ENCODE measurements at regions not wholly inside any gene's neighbourhood (a gene's known extent, or its start where the extent isn't known, plus 50 kb on each side); places are given as distances from the start of the nearest gene placed in this dataset.
"Not testable (repeated sequence)": the region's sequence is repeated elsewhere in the genome, so short reads cannot be mapped to it uniquely, and the experiment has no call there.

GRCh38 chr4:126762663-126763247 lies 870.0 kb upstream of the INTU start:
- peak in 1 of 2 donors; percentile 14 for DNase-seq (ENCODE audit: low read depth in 2 of 2)

DNA sequence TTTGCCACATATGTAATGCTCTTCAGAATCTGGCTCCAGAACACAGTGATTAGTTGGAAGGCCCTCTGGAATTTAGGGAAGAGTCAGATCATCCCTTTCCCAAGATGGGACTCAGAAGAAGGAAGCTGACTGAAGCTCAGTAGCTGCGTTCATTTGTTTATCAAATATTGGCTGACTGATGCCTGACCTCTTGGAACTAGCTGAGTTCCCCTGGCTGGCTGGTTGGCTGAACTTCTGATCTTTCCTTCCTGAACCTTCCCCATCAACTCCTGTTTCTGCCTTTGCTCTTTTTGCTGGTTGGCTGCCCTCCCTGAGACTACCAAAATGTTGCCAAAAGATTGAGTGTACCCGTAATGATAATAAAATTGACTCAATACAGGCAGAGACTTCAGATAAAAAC lies 866.5 kb upstream of the INTU start:
- peak; percentile 72 to 93 for DNase-seq (ENCODE audit: low read depth in 2 of 2)

DNA sequence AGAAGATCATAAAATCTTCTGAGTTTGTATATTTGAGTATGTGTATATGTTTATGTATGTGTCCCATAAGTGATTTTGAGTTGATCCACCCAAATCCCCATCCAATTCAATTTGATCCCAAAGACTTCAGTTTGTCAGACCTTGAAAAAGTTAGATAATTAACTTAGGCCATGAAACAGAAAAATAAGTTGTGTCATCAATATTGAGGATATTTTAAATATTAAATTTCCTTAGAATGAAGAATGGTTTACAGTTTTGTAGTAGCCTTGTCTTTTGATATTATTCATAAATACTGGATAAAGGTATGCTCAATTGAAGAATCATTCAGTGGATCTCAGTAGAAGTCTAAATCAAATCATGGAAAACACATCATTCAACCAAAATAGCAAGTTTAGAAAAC lies 864.4 kb upstream of the INTU start:
- DNase-seq (ENCODE audit: low read depth in 2 of 2), result no peak

DNA sequence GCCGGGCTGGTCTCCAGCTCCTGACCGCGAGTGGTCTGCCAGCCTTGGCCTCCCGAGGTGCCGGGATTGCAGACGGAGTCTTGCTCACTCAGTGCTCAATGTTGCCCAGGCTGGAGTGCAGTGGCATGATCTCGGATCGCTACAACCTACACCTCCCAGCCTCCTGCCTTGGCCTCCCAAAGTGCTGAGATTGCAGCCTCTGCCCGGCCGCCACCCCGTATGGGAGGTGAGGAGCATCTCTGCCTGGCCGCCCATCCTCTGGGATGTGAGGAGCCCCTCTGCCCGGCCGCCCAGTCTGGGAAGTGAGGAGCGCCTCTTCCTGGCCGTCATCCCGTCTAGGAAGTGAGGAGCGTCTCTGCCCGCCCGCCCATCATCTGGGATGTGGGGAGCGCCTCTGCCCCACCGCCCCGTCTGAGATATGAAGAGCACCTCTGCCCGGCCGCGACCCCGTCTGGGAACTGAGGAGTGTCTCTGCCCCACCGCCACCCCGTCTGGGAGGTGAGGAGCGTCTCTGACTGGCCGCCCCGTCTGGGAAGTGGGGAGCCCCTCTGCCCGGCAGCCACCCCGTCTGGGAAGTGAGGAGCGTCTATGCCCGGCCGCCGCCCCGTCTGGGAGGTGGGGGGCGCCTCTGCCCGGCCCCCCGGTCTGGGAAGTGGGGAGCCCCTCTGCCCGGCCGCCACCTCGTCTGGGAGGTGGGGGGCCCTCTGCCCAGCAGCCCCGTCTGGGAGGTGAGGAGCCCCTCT lies 861.8 kb upstream of the INTU start:
- DNase-seq (ENCODE audit: low read depth in 2 of 2), result not testable (repeated sequence)

DNA sequence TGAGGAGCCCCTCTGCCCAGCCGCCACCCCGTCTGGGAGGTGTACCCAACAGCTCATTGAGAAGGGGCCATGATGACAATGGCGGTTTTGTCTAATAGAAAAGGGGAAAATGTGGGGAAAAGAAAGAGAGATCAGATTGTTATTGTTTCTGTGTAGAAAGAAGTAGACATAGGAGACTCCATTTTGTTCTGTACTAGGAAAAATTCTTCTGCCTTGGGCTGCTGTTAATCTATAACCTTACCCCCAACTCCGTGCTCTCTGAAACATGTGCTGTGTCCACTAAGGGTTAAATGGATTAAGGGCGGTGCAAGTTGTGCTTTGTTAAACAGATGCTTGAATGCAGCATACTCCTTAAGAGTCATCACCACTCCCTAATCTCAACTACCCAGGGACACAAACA lies 861.1 kb upstream of the INTU start:
- not testable (repeated sequence) for DNase-seq (ENCODE audit: low read depth in 2 of 2)

DNA sequence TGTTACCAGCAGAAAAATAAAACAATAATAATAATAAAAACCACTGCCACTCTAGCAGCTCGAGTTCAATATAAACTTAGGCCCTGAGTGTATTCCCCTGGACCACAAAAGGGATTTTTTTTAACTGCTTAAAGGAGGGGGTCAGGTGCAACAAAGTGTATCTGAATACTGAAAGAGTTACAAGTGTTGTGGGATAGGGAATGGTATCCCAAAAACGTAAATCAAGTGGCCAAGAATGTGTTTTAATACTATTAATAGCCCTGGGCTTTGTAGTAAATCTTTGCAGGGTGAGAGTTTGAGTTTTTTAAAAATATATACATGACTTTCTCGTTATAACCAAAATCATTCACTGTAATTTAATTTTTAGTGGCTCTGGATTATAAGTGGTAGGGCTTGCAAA lies 860.1 kb upstream of the INTU start:
- DNase-seq (ENCODE audit: low read depth in 2 of 2), result no peak

DNA sequence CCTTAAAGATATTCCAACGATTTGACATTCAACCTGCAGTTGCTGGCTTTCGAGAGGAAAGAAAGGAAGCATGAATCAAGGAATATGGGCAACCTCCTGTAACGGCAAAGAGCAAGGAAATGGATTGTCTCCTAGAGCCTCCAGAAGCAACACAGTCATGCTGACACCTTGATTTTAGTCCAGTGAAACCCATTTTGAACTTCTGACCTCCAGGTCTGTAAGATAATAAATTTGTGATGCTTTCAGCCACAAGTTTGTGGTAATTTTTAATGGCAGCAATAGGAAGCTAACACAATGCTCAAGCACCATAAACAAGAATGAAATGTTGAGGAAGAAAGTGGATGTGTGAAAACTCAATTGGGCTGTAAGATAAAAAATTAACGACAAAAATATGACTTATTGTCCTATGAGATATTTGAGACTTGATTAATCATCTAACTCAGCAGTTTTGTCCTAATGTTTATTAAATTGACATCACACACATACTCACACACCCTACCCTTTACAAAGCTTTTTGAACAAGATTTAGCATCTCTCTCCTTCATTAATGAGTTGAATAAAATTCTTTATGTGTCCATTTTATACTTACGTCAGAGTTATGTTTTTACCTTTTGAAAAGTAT lies 857.2 kb upstream of the INTU start:
- peak in 1 of 2 donors; percentile 45 for DNase-seq (ENCODE audit: low read depth in 2 of 2)

DNA sequence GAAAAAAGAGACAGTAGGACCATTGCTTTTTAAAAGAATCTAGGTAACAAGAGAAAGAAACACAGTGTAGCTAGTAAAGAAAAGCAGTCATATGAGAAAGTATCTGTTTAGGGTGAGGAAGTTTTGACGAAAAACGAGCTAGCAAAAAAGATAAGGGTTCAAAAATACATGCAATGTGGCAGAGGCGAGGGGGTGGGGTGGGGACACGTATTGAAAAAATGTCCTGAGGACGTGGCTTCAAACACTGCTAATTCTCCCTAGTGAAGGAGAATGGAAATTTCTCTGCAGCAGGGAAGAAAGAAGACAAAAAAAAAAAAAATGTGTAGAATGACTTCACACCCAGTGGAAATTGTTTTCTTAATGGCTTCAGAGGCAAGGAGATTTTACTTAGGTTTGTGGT lies 856.4 kb upstream of the INTU start:
- DNase-seq (ENCODE audit: low read depth in 2 of 2), result no peak

- DNase-seq (ENCODE audit: low read depth in 2 of 2), result peak; percentile 11 to 39
These were observed 855.1 kb upstream of the INTU start for GRCh38 chr4:126777649-126778048.

GRCh38 chr4:126778348-126778747 lies 854.4 kb upstream of the INTU start:
- DNase-seq (ENCODE audit: low read depth in 2 of 2), result peak; percentile 40 to 68

DNA sequence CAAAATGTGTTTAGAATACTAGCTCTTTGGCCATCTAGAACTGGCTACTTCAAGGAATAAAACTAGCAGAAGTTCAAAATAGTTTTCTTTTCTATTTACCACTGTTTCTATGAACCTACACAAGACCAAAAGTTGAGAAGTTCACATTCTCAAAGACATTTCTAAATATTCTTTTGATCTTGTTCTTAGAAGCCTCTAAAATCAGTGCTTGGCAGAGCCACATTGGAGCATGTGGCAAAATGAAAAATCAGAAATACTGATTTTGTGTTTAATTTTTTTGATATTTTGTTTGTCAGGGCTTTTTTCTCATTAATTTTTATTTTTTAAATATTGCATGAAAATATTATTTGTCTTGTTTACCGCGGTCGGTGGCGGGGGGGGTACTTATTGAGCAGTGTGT lies 853.8 kb upstream of the INTU start:
- no peak for DNase-seq (ENCODE audit: low read depth in 2 of 2)

GRCh38 chr4:126779436-126780166 lies 853.2 kb upstream of the INTU start:
- DNase-seq (ENCODE audit: low read depth in 2 of 2), result no peak

DNA sequence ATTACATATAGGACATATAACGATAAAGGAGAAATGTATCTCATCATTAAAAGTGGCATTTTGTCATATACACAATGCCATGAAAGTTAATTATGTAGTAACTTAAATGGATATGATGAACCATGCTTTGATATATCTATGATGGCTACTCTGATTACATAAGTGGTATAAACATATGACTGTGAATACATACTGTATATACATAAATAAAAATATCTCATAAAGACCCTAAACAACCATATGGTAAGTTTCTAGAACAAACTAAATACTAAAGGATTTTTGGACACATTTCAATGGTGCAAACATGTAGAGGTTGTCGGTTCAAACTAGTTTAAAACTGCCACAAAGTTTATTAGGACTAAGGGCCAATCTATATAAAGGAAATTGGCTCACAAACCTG lies 849.6 kb upstream of the INTU start:
- no peak for DNase-seq (ENCODE audit: low read depth in 2 of 2)

DNA sequence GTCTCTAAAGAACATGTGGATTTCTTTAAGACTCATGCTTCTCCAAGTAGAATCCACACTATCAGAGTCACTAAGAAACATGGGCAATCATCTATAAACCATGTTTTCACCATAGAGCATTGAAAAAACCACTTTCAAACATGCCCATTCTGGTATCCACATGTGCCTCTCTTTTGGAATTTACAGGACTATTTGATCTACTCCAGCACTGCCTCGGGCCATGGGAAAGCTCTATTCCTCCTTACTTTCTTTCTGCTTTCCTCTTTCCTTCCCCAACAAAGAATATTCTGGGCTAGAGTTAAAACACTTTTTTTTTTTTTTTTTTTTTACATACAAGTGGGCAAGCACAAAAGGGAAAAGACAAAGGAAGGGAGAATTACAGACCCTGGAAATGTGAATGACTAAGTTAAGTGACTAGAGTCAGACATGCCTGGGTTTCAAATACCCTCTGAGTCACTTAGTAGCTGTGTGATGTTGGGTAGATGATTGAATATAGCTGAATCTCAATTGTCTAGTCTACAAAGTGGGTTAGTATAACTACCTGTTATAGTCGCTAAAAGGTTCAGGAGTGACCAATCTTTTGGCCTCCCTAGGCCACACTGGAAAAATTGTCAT lies 847.7 kb upstream of the INTU start:
- DNase-seq (ENCODE audit: low read depth in 2 of 2), result no peak

DNA sequence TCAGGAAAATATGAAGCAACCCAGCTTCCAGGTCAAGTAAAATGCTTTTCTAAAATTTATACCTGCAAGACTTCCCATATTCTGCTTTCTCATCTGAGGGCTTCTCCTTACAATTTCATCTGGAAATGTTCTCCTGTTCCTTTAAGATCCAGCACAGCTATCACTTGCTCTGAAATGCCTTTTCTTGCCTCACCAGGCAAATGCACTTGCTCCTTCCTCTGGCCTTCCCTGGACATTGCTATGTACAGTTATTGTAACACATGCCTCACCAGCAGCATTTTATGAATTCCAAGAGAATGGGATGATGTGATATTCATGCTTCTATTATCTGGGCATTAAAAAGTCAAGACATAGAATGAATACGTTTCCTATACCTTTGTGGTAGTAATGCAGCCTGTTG lies 842.1 kb upstream of the INTU start:
- no peak for DNase-seq (ENCODE audit: low read depth in 2 of 2)

GRCh38 chr4:126794363-126794762 lies 838.4 kb upstream of the INTU start:
- DNase-seq (ENCODE audit: low read depth in 2 of 2), result no peak

DNA sequence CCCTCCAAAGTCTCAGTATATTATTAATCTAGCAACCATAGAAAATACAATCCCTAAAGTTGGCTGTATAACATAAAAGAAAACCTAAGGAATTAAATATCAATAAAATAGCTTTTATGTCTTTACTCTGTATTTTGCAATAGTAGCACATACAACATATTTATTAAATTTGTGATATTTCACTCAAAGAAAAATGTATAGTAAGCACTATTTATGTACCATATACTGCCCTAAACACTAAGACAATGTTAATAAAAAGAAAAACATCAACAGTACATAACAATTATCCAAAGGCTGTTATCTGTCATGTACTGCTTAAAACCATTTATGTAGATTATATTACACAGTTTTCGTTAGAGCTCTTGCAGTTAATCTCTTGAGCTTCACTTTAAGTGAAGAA lies 834.5 kb upstream of the INTU start:
- DNase-seq (ENCODE audit: low read depth in 2 of 2), result no peak

DNA sequence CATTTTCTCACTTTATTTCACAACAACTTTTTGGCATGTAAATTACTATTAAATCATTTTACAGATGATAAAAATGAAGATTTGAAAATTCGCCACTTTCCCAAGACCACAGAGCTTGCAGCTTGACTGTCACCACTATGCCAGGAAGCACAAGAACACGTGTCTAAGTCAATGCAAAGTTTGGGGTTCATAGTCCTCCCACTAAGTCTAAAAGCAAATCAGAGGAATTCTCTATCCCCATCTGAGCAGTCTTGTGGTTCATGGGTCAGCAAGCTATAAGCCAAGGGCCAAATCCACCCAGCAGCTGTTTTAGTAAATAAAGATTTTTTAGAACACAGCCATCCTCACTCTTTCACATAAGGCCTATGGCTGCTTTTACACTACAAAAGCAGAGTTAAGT lies 833.3 kb upstream of the INTU start:
- DNase-seq (ENCODE audit: low read depth in 2 of 2), result no peak

DNA sequence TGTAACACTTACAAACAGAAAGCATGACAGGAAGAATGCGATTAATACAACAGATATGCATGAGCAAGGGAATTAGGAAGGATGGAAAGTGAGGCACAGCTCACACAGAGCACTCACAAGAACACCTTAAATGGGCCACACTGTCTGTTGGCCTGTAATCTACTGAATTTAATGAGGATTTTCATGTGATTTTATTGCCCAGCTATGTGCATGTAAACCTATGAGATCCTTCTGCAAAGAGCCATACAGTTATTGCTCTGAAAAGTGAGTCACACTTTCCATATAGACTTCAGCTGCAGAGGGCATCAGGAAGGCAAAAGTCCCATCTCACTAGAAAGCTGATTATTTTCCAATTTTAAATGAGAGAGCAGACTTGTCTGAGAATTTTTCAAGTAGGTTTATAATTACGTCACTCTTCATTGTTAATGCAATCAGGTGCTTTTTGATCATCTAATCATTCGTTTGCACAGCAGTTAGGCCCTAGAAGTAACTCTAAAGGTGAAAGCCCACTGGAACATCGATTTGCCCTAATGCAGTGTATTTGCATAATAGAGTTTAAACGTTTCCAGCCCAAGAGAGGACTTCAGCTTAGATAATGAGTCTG lies 832.7 kb upstream of the INTU start:
- peak in 1 of 2 donors; percentile 25 for DNase-seq (ENCODE audit: low read depth in 2 of 2)

DNA sequence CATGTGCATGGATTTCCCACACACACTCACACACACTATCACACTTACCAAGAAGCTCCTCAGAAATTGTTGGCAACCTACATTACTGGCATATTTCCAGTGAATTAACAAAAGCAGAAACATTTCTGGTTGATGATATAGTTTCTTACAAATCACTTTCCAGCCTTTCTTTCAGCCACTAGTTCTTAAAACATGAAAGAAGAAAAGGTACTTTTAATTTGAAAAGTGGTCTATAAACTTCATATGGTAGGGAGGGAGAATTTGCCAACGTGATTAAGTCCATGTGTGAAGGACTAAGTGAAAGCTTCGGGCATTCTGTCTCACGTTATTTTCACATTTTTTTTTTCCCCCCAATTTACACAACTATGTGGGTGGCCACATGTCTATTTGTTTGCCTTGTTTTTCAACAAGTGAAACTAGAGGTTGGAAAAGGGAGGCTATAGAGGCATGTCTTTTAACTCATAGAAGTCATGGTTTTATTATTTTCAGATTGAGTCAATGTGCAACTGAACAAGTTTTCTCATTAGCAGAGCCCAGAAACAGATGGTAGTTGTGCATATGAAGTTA lies 832.1 kb upstream of the INTU start:
- DNase-seq (ENCODE audit: low read depth in 2 of 2), result peak in 1 of 2 donors; percentile 16

- no peak for DNase-seq (ENCODE audit: low read depth in 2 of 2)
These were observed 825.6 kb upstream of the INTU start for GRCh38 chr4:126807132-126807531.

Data from lung microvascular endothelial cell (primary cell).